Suprapubic skin (tissue), 4 donors: ENCODE measurements at regions not wholly inside any gene's neighbourhood (a gene's known extent, or its start where the extent isn't known, plus 50 kb on each side); places are given as distances from the start of the nearest gene placed in this dataset.
A peak's percentile ranks its signal among the peaks of the same experiment; 100 is the strongest.

Experiments
- DNase-seq, 2 donors: peaks; one replicate each; pipeline ENCODE4 v3.0.0-alpha.2; 2019; ENCODE audit warnings: low spot score in 2 of 2
- H3K27ac ChIP-seq: fragments of 200-600 bp; sonication (generic); one replicate; pipeline ENCODE4 v1.5.1; 2019
- H3K27me3 ChIP-seq: fragments of 200-600 bp; sonication (generic); one replicate; pipeline ENCODE4 v1.5.1; 2019
- H3K36me3 ChIP-seq: fragments of 200-600 bp; sonication (generic); one replicate; pipeline ENCODE4 v1.5.1; 2019
- H3K4me1 ChIP-seq: fragments of 200-600 bp; sonication (generic); one replicate; pipeline ENCODE4 v1.5.1; 2019
- H3K4me3 ChIP-seq: fragments of 200-600 bp; sonication (generic); one replicate; pipeline ENCODE4 v1.5.1; 2019; ENCODE audit warnings: mild to moderate bottlenecking
- H3K9me3 ChIP-seq: fragments of 200-600 bp; sonication (generic); one replicate; pipeline ENCODE4 v1.5.1; 2019
- CTCF ChIP-seq, 2 donors: fragments of 200-600 bp in 1 of 2; fragments of 450-650 bp in 1 of 2; sonication (generic) in 1 of 2; IDR thresholded peaks; one replicate each; pipeline ENCODE4 v1.5.1; 2016 to 2019; ENCODE audit warnings: antibody characterized with exemption in 2 of 2, mild to moderate bottlenecking in 1 of 2, moderate library complexity in 1 of 2
- EP300 ChIP-seq: sonication (generic); formaldehyde crosslinking; IDR thresholded peaks from one replicate; pipeline ENCODE4 v1.6.1; 2017; ENCODE audit warnings: antibody characterized with exemption
- POLR2A ChIP-seq, 2 donors: fragments of 450-650 bp; IDR thresholded peaks; one replicate each; pipeline ENCODE4 v1.6.1; 2017; ENCODE audit warnings: antibody characterized with exemption in 2 of 2, mild to moderate bottlenecking in 2 of 2, moderate library complexity in 2 of 2
- POLR2AphosphoS5 ChIP-seq, 3 donors: sonication (generic); formaldehyde crosslinking; IDR thresholded peaks; one replicate each; pipeline ENCODE4 v1.6.1; 2017; ENCODE audit warnings: antibody characterized with exemption in 3 of 3
- WGBS: methylation state at CpG from one replicate; pipeline ENCODE4 v1.1.5; 2018; 5-methylcytosine and 5-hydroxymethylcytosine counted together

DNA sequence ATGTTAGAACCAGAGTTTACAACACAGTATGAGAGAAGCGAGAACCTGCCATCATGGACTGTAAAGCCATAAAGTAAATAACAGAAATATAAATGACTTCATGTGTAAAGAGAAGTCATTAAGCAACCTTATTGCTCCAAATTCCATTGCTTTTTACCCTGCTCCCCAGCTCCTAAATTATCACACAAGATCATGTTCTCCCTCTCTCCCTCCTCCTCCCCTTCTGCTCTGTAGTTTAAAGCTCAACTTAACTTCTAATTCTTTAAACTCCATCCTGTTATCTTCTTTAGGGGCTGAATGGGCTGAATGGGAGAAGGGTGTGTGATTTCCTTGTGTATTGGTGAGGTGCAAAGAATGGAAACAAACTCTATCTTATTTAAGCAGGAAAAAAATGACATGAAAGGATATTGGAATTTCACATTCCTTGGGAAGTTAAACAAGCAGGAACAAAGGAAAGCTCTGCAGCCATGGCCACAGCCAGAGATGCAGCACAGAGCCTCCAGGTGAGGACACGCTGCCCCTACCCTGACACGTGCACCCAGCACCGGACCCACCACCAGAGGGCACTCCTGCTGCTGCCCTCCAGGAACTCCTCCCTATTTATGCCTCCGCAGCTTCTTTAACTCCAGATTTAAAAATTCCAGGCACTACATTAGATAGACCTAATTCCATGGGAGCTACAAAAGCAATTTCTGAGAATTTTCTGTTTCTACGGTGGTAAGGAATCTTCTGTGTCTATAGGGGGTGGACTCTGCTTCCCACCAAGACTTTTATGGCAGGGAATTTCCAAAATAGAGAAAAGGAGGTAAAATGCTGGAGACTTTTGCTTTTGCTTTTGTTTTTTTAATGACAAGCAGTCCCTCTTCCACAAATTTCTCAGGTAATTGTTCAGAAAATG is 76.9 kb upstream of the ABI3BP start:
- no peaks in the 10 kb centered on the region for H3K36me3 ChIP-seq
- H3K9me3 ChIP-seq = no peaks in the 10 kb centered on the region
- H3K27me3 ChIP-seq = no peaks in the 10 kb centered on the region
- WGBS = 47% methylated on average over 6 of the region's 6 CpGs
- no peak overlapping the region for H3K27ac ChIP-seq
- H3K4me3 ChIP-seq = no peak overlapping the region
- no peak for DNase-seq
- H3K4me1 ChIP-seq = peaks cover 32% of the 10 kb centered on the region
- no peak for TF ChIP-seq EP300
- no peak for TF ChIP-seq POLR2A (IDR thresholded peaks at IDR 0.05)
- peak; percentile 10 to 48 for TF ChIP-seq CTCF (IDR thresholded peaks at IDR 0.05)
- TF ChIP-seq POLR2AphosphoS5 (IDR thresholded peaks at IDR 0.05) = no peak

DNA sequence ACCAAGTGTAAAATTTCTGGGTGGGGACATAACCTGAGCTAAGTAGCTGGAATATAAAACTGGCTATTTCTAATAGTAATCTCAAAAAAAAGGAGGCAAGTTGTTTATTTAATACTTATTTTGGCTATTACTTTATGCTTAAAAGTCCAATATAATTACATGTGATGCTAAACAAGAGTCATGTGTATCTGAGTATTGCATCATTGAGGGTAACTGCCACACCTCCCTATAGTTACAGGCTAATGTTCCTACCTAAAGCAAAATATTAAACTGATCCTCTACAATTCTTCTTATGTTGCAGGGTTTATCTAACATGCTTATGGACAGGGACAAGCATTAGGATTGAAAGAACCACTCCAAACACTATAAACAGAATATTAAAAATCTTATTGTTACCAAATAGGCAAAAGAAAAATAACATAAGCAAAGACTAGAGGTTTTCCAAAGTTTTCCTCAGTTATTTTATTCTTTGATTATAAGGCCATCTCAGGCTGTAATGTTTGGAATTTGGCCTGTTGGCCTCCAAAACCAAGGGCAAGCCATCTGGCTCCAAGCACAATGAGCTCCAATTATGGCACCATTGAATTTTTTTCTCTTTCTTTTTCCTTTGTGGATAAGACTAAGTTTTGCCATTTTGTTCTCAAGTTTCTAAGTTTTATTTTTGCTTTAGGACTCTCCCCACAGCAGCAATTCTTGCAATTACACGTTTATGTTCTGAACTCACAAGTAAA is 75.8 kb upstream of the ABI3BP start:
- DNase-seq = no peak
- 22% methylated on average over 1 of the region's 1 CpG for WGBS
- Histone ChIP-seq H3K27me3 (no peaks in the 10 kb centered on the region), H3K27ac (no peak overlapping the region), H3K4me3 (no peak overlapping the region), H3K9me3 (no peaks in the 10 kb centered on the region), H3K36me3 (no peaks in the 10 kb centered on the region), H3K4me1 (peaks cover 35% of the 10 kb centered on the region)
- TF ChIP-seq POLR2AphosphoS5 (IDR thresholded peaks at IDR 0.05) = no peak
- no peak for TF ChIP-seq EP300
- TF ChIP-seq CTCF (IDR thresholded peaks at IDR 0.05) = no peak
- no peak for TF ChIP-seq POLR2A (IDR thresholded peaks at IDR 0.05)

GRCh38 chr3:101066711-101067129 is 73.5 kb upstream of the ABI3BP start:
- DNase-seq = no peak
- peak overlapping the region; percentile 55 for H3K27ac ChIP-seq
- 35% methylated on average over 1 of the region's 1 CpG for WGBS

GRCh38 chr3:101065962-101066361 is 72.7 kb upstream of the ABI3BP start:
- H3K4me1 ChIP-seq = peaks cover 35% of the 10 kb centered on the region
- H3K9me3 ChIP-seq = no peaks in the 10 kb centered on the region
- no peak overlapping the region for H3K4me3 ChIP-seq
- 48% methylated on average over 3 of the region's 3 CpGs for WGBS
- TF ChIP-seq EP300 (no peak), CTCF (IDR thresholded peaks at IDR 0.05) (no peak), POLR2AphosphoS5 (IDR thresholded peaks at IDR 0.05) (no peak), POLR2A (IDR thresholded peaks at IDR 0.05) (no peak)
- no peak for DNase-seq
- H3K27me3 ChIP-seq = no peaks in the 10 kb centered on the region
- H3K27ac ChIP-seq = peak overlapping the region; percentile 66
- H3K36me3 ChIP-seq = no peaks in the 10 kb centered on the region

More at GRCh38 chr3:101066711-101067129, 73.5 kb upstream of the ABI3BP start:
- H3K9me3 ChIP-seq = no peaks in the 10 kb centered on the region
- peaks cover 35% of the 10 kb centered on the region for H3K4me1 ChIP-seq
- no peak overlapping the region for H3K4me3 ChIP-seq
- H3K36me3 ChIP-seq = no peaks in the 10 kb centered on the region
- H3K27me3 ChIP-seq = no peaks in the 10 kb centered on the region
- TF ChIP-seq POLR2A (IDR thresholded peaks at IDR 0.05) (no peak), CTCF (IDR thresholded peaks at IDR 0.05) (no peak), EP300 (no peak), POLR2AphosphoS5 (IDR thresholded peaks at IDR 0.05) (no peak)

- no peaks in the 10 kb centered on the region for H3K27me3 ChIP-seq
- peaks cover 18% of the 10 kb centered on the region for H3K4me1 ChIP-seq
- TF ChIP-seq POLR2A (IDR thresholded peaks at IDR 0.05) (no peak), POLR2AphosphoS5 (IDR thresholded peaks at IDR 0.05) (no peak), CTCF (IDR thresholded peaks at IDR 0.05) (no peak), EP300 (no peak)
- peaks cover 10% of the 10 kb centered on the region for H3K9me3 ChIP-seq
- no peak overlapping the region for H3K27ac ChIP-seq
- no peak for DNase-seq
- no peak overlapping the region for H3K4me3 ChIP-seq
- no peaks in the 10 kb centered on the region for H3K36me3 ChIP-seq
These were observed 70.2 kb upstream of the ABI3BP start for GRCh38 chr3:101063401-101063800.
